Cerebellar nuclear complex (tissue), 1 donor: ENCODE measurements at regions not wholly inside any gene's neighbourhood (a gene's known extent, or its start where the extent isn't known, plus 50 kb on each side); places are given as distances from the start of the nearest gene placed in this dataset.
"Not testable (repeated sequence)": the region's sequence is repeated elsewhere in the genome, so short reads cannot be mapped to it uniquely, and the experiment has no call there.

ENCODE experiments used
- DNase-seq, 2 experiments: peaks; one replicate each; lab custom pipeline; 2025; lab: John Stamatoyannopoulos, UW

DNA sequence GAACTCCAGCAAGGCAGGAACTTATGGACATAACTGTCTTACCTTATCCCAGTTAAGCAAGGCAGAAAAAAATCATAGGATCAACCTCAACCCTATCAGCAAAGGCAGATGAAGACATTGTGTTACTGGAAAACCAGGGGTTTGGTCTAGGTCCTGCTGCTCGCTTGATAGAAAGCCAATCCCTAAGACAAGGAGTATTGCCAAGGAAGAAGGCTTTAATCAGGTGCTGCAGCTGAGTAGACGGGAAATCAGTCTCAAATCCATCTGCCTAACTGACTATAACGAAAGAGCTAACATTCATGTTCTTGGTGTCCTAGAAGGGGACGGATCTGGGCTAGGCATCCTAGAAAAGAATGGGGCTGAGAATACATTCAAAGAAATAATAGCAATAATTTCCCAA, 1158.7 kb upstream of the CNTN5 start:
- no peak for DNase-seq

DNA sequence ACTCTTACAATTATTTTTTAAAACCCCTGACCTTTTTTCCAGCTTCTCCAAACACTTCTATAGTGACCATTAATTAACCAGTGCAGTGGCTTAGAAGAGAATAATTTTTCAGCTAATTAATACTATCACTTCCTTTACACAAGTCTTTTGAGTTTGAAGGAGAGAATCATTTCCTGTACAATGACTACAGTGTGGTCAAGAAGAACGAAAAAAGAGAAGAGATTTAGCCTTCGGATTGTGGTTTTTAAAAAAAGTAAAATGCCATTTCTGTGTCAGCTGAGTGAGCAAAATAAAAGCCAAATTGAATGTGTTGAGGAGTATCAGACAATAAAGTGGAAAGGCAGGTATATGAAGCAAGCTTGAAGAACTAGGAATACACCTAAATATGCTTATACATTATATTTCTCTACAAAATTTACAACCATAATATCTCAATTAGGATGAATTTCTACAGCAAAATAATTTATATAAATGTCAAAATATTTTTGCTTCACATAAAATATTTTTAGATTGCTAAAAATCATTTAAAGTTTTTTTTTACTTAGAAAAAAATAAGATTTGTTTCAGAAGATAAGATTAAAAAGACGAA, 1155.2 kb upstream of the CNTN5 start:
- no peak for DNase-seq

DNA sequence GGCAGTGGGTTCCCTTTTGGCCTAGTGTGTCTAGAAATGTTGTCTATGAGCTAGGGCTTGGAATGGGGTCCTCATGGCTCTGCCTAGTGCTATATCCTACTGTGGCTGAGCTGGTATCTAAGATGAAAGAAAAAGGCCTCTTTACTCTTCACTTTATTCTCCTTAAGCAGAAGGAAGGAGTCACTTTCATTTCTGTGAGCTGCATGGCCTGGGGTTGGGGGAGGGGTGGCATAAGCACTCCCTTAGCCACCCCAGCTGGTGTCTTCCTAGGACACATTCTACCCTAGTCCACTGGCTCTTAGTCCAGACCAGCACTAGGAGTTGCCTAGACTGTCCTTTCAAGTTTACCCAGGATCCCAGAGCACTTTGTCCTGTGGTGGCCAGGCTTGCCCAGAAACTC, 1148.9 kb upstream of the CNTN5 start:
- DNase-seq, result no peak

DNA sequence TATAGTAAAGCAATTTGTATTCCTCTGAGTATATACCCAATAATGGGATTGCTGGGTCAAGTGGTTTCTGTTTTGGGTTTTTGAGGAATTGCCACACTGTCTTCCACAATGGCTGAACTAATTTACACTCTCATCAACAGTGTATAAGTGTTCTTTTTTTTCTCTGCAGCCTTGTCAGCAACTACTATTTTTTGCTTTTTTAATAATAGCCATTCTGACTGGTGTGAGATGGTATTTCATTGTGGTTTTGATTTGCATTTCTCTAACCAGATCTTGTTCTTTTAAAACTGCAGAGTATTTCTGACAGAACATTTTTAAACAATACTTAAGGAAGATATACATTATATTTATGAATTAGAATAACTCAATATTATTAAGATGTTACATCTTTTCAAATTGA, 1140.5 kb upstream of the CNTN5 start:
- DNase-seq, result no peak

DNA sequence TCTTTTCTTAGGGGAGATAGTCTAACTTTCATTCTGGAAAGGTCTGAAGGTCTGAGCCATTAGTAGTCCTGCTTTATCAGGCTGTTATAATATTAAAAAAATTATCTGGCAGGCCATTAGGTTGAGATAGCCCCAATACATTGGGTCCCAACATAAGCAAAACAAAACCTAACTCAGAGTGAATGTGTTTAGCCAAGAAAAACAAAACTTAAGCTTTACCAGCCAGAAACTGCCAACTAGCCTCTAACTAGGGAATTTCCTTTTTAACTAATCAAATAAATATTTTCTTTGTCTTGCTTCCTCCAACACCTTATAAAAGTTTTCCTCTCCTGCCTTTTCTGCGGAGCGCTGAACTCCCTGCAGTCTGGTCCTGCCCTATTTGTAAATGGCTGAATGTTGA, 1137.7 kb upstream of the CNTN5 start:
- DNase-seq, result no peak

DNA sequence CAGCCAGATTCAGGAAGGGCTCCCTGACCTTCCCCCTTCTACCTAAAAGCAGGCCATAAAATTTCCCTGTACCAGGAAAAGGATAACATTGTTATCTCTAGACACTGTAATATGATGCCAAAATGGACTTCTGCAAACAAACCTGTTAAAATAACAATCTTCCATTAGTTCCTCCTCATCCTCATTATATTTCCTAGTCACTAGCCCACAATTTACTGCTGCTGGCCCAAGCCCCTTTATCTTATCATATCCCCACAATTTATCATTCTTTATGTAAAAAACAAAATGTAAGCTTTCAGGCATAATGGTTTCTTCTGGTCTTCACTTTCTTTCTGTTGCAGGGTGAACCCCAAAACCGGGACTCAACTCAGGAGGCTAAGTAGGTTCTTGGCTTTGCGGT, 1132.1 kb upstream of the CNTN5 start:
- no peak for DNase-seq

DNA sequence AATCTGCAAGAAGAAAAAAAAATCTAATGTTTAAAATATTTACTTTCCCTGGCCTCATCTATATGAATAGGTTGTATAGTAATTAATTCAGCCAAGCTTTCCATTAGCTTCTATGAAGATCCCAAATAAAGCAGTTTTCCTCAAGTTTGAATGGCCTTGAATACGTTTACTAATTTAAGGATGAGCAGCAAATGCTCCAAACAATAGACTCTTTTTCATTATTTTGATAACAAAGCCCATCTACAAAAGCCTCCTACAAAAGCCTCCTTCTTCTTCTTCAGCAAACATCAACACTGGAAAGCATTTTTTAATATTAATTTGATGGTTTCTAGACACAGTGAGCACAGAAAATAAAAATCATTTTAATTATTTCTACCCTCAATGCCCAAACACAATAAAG, 1130.3 kb upstream of the CNTN5 start:
- no peak for DNase-seq

DNA sequence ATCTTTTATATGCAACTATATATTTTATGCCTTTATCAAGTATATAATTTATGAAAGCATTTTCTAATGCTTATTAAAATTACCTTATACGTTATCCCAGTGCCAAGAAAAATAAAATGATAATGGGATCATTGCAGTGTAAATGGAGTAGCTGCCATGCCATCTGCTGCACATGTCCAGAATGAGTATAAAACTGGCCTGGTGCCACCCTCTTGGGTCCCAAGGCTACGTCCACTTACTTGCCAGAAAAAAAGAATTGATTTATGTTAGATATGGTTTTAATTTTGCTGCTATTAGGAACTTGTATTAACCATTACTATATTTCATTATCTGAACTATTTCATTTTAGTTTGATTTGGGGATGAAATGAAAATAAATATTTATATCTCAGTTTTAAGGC, 1127.1 kb upstream of the CNTN5 start:
- DNase-seq, result no peak

DNA sequence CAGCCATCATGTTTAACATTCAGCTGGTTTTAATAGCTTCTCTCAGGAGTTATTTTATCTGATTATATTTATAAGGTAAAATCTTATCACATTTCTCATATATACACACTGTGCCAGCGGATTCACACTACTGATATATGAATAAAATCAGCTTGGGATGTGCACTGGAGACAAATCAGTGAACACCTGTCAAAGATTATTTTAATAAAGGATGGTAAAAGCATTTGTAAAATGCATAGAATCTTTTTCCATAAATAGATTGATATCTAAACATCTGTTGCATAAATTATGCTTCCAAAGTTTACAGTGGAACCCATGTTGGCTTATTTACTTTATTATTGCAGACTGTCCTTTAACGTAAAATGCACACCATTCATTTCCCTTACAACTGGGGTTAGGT, 1125.8 kb upstream of the CNTN5 start:
- DNase-seq, result no peak

DNA sequence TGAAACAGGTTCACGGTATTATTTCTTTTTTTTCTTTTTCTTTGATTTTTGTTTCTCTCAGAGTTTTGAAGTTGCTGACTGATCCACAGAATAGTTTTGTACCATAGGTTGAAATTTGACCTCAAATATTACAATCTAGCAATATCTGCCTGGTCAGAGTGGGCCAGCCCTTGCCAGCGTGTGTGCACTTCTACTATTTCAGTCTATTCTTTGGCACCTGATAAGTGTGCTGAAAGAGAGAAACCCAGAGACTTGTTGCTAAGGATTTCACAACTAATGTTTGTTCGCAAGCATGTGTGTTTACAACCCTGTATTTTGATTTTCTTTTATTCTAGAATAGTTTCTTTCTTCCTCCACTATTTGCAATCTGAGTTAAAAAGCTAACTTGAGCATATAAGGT, 1125.2 kb upstream of the CNTN5 start:
- no peak for DNase-seq

DNA sequence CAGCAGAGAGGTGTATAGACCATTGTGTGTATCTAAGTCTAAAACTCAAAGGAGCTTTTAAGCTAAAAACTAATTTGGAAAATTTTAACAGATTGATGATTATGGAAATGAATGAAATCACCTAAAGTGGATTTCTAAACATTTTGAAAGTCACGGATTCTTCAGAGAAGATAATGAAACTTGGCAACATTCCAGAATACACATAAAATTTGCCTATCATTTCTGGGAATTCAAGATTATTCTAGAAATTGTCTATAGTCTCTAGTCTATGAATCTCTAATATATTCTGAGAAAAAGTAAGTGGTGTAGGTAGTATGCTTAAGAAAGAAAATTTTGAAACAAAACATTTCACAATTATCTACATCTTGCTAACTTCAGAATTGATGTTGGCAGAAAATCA, 1117.9 kb upstream of the CNTN5 start:
- DNase-seq, result no peak

DNA sequence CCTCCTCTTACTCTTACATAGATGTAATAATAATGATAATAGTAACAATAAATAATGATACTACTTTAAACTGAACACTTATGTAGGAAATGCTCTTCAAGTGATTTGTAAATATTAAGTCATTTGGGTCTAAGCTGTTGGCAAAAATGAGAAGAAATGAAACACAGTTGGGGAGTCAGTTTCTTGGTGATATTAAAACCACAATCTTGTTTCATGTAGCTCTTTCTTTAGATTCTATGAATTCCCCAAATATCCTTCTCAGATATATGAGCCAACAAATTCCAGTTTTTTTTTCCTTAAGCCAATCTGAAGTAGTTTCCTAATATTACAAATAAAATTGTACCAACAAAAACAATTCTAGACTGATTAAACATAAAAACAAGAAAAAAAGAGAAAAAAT, 1115.6 kb upstream of the CNTN5 start:
- no peak for DNase-seq

DNA sequence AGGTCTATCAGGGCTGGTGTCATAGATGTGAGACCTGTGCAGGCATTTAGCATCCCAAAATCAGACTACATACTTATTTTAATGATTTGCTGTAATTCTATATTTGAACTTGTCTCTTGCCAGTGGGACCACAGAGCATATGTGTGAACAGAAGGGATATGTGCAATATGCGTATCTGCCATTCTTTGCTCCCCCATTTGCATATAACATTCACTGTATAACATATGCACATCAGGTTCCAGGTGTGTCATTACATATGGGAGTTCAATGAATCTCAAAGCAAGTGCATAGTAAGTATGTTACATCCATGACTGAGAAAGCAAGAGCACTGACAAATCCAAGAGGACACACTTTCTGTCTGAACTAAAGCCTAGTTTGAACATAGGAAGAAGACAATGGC, 1115.1 kb upstream of the CNTN5 start:
- no peak for DNase-seq

DNA sequence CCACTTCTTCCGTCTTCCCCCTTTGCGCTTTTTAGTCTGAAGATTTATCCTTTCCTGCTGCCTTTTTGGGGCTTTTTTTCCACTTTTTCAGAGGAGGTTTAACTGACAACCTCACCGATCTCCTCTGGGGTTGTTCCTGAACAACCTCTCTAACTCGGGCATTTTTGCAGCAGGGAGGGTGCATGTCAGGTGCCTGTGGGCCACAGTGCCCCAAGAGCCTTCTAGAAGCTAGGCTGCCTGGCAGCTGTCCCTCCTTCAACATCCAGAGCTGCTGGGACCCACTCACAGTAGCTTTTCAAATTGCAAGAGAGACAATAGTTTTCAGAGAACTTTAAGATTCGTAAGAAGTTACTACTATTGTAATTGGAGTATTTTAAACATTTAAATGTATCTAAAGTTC, 1112.4 kb upstream of the CNTN5 start:
- no peak for DNase-seq

DNA sequence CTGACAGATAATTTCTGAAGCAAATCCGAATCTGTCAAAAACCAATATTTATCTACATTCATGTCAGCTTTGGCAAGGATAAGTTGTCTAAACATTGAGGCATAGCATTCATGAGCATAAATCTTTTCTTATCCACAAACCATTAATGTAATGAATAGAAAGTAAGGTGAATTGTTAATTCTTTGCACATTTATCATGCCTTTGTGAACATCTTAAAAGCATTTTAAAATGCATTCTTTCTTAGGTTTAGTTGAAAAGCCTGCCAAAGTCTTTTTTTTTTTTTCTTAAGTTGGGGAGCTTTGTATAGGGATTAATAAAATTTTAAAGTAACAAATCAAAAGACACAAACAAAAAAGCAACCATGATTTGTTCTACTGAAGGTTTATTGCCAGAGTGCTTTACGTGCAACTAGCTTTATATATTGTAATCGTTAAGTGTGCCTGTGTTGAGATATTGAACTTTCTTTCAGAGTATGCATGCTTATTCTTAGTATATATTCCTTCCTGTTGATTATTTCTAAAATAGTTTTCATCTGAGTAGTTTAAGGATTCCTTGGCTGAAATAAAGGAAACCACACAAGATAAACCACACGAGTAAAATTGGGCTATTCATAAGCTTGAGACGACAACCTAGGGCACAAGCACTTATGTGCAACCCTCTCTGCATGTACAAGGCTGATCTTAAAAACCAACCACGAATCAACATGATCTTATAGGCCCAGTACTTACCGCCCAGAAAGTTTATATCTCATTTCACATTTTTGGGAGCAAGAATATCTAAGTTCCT, 1110.9 kb upstream of the CNTN5 start:
- no peak for DNase-seq

DNA sequence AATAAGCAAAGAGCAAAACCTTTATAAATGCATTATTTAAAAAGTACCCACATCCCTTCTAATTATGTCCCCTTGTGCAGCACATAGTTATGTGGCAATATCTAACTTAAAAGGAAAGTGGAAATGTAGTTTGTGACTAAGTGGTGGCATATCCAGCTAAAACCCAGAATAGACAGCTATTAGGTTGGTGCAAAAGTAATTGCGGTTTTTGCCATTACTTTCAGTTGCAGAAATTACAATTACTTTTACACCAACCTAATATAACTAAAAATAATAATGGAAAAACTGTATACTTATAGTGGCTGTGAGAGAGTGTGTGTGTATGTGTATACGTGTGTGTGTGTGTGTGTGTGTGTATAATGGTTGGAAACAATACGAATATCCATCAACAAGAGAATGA, 1108.1 kb upstream of the CNTN5 start:
- no peak for DNase-seq

DNA sequence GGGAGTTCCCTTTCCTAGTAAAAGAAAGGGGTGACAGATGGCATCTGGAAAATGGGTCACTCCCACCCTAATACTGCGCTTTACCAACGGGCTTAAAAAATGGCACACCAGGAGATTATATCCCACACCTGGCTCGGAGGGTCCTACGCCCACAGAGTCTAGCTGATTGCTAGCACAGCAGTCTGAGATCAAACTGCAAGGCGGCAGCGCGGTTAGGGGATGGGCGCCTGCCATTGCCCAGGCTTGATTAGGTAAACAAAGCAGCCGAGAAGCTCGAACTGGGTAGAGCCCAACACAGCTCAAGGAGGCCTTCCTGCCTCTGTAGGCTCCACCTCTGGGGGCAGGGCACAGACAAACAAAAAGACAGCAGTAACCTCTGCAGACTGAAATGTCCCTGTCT, 1097.8 kb upstream of the CNTN5 start:
- DNase-seq, result not testable (repeated sequence)

DNA sequence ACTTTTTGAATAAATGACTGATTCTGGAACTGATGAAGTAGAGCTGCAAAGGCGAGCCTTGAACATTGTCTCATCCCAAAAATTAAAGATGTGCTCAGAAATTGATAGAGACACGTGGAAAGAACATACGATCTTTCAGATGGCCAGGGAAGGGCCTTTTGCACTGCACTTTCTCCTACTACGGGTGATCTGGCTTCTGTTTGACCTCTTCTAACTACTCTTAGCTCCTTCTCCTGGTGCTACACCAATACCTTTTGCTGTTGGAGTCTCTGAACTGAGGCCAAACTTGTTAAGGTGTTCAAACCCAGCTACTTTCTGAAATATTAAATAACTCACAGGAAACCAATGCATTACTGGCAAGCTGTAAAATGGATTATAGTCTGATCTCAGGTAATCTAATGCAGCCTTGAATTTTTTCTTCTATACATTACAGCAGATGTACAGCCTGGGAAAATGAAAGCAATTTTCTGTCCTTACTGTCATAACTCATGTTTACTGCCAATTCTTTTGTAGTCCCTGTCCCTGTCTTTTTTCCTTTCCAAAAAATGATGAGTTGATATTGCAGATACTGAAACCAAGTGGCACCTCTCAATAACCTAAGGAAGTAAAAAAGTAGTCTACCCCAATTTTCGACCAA, 1086.1 kb upstream of the CNTN5 start:
- no peak for DNase-seq

DNA sequence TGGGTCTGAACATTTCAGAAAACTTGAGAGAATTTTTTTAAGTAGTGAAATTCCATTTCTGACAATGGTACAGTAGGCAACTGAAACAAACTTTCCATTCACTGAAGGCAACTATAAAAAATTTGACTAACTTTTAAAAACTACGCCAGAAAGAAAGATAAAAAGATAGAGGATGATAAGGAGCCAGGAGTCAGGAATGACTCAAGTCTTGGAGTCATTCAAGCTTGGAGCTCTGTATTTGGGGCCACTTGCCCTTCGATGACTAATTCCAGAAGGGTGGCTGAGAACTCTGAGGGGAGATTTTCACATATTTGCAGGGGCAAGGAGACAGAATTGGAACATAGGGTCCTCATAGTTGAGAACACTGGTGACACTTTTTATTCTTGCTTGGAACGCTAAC, 1083.2 kb upstream of the CNTN5 start:
- DNase-seq, result no peak

DNA sequence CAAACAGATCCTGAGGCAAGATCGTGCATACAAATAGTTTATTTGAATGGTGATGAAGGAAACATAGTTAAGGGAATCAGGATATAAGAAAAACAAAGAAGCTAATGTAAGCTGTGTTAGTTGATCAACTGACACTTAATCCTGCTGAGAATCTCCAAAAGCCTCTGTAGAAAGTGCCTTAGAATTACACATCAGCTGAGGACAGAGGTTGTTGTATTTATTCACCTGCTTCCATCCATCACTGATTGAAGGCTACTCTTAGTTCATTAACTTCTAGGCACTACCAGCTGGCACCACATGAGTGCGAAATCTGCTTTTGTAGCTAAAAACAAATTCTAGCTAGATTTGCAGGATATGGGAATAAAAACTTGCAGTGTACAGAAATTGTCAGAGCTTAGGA, 1082.0 kb upstream of the CNTN5 start:
- no peak for DNase-seq

DNA sequence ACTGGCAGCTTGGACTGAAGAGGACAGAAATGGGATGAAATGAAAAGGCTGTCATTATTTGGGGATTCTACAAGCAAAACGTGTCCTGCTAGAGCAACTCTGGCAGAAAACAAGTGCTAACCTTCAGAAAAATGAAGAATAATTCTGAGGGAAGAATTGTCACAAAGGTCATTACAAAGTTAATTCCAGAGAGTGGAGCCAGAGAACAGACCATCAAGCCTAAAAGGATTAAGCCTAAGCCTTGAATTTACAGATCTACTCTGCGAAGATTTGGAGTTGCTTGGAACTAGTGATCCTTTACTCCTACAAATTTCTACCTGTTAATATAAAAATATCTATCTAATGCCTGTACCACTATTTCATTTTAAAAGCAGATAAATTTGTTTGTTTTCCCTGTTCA, 1077.3 kb upstream of the CNTN5 start:
- no peak for DNase-seq

DNA sequence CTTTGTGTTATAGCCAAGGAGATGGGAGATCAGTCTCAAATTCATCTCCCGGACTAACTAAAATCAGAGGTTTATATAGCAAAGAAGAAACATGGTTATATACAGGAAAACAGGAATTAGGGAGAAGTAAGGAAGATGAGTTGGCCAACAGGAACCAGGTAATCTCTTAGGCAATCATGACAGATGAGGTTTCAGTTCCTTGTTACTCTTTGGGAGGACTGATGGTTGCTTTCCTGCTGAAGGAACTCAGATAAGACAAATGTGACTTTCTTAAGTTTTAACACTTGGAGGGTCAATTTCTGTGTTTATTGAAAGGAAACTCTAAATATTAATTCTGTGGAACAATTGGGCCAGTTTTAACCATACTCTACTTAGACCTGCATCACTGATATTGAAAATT, 1072.0 kb upstream of the CNTN5 start:
- no peak for DNase-seq

DNA sequence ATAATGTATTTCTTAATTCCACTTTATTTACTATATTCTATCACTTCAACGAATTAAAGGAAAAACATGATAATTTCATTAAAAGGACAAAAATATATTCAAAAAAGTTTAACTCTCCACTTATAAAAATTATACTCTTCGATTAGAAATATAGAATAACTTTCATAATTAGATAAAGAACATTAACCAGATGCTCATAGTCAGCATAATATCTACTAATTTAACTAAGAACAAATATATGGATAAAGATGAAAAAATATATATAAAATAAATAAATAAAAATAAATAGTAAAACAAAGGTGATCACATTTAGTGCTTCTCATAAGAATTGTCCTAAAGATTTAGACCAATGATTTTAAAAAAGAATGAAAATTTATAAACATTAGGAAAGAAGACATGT, 1065.2 kb upstream of the CNTN5 start:
- no peak for DNase-seq

DNA sequence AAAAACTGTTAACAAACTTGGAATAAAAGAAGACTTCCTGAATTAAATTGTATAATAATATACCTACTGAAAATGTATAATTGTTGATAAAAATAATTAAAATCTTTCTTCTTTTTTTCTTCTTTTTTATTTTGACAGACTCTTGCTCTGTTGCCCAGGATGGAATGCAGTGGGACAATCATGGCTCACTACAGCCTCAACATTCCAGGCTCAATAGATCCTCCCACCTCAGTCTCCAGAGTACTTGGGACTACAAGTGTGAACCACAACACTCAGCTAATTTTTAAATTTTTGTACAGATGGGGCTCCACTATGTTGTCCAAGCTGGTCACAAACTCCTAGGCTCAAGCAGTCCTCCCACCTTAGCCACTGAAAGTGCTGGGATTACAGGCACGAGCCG, 1063.8 kb upstream of the CNTN5 start:
- DNase-seq, result no peak
